NOMO-1 treated with DMSO at 0.1 percent for 48 hours (cell line): ENCODE measurements at regions not wholly inside any gene's neighbourhood (a gene's known extent, or its start where the extent isn't known, plus 50 kb on each side); places are given as distances from the start of the nearest gene placed in this dataset.
A peak's percentile ranks its signal among the peaks of the same experiment; 100 is the strongest.

Source experiments
- DNase-seq: peaks from one replicate; lab custom pipeline; 2025; ENCODE audit not compliant: unreplicated experiment; lab: John Stamatoyannopoulos, UW

DNA sequence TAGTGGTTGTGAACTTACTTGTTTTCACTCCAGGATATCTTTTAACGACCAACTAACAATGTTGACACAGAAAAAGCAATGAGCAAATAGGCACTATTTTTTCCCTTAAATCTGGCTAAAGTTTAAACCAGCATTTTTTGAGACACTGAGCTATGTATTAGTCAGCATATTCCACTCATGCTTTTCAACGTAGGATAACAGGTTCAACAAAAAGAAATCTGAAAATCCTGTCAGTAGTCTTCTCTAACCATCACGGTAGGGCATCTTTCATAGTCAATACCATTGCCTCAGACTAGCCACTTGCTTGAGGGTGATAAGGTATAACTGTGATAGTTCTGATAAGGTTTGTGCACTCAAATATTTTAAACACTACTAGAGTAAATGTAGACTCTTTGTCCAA lies 1177.3 kb upstream of the NUDT12 start:
- DNase-seq = no peak

GRCh38 chr5:104739503-104739902 lies 1176.9 kb upstream of the NUDT12 start:
- DNase-seq = no peak

- no peak for DNase-seq
Measured at GRCh38 chr5:104736073-104736472, 1173.5 kb upstream of the NUDT12 start.

- no peak for DNase-seq
Measured at GRCh38 chr5:104734046-104734445, 1171.5 kb upstream of the NUDT12 start.

DNA sequence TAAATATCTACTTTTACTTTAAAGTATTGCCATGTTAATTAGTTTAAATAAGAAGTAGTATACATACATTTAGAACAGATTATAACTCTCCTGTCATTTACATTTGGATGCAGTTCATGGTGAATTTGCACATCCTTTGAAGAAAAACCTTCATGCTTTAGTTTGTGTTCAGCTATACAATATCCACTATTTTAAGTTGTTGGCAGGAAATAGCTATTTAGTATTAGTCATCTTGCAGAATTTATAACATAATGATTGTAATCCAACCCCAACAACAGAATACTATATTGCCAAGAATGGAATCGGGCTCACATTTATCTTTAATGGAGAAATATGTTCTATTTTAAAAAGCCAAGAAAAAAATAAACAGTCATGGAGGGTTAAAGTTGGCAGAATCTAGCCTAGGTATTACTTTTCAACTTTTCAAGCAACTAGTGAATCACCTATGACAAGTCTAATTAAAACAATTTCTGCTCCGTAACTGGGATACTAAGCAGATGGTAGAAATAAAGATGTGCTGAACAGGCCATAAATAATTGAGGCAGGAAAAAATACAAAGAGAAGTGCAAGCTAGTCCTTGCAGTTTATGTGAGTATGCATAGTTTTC lies 1170.6 kb upstream of the NUDT12 start:
- no peak for DNase-seq

- DNase-seq = no peak
Measured at GRCh38 chr5:104731331-104731730, 1168.7 kb upstream of the NUDT12 start.

DNA sequence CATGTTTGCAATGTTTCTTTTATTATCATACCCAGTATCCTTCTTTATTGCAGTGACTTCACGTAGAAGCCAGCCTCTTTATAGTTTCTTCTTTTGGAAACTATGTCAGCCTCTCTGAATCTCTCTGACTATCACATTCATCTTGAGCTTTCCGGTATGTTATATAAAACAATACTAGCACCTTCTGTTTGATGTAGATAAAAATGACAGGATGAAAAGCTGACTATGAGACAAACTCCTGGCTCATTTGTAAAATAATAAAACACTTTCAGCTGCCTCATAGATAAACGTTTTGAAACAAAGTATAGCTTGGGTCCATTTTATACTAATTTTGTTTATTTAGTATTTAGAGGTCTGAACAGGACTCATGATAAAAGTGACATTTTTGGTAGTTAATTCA lies 1145.4 kb upstream of the NUDT12 start:
- DNase-seq = no peak

DNA sequence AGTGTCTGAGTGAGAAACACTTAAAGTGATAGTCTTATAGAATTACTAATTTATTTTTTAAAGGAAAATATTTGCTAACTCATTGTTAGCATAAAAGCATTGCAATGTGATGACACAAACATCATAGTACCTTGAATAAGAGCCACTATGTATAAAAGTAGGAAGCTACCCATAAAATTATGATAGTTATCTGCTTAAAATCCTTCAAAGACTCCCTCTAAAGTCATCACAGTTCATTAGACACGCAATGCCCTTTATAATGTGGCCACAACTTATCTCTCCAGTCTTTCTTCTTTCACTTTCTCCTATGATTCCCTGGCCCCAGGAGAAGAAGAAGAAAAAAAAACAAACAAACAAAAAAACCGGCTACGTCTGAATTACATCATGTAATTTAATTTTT lies 1144.0 kb upstream of the NUDT12 start:
- DNase-seq = no peak

DNA sequence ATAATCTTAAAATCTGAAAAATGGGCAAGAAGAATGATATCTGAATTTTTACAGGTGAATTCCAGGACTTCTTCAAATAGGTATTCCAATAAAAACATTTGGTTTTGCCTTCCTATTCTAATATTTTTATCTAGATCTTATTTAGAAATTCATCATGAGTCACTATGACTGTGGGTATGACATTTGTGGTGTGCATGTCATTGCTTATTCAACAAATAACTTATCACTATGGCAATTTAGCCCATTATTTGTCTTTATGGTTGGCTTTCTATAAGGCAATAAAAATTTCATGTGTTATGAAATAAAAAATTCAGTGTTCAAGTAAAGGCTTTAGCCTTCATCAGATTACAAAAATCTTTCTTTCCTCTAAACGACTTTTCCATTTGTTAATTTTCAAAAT lies 1139.6 kb upstream of the NUDT12 start:
- no peak for DNase-seq

GRCh38 chr5:104699438-104699837 lies 1136.8 kb upstream of the NUDT12 start:
- DNase-seq = no peak

DNA sequence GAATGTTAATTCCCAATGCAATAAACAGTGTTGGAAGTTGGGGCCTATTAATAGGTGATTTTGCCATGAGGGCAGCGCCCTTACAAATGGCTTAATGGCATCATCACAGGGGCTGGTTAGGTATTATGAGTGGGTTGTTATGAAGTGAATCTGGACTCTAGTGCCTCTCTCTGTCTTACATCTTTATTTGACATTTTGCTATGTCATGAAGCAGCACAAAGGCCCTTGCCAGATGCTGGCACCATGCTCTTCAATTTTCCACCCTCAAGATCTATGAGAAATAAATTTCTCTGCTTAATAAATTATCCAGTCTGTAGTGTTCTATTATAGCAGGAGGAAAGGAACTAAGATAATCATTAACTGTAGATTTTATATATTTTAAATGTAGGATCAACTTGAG lies 1098.7 kb upstream of the NUDT12 start:
- DNase-seq = no peak

- no peak for DNase-seq
Measured at GRCh38 chr5:104659497-104659896, 1096.9 kb upstream of the NUDT12 start.

DNA sequence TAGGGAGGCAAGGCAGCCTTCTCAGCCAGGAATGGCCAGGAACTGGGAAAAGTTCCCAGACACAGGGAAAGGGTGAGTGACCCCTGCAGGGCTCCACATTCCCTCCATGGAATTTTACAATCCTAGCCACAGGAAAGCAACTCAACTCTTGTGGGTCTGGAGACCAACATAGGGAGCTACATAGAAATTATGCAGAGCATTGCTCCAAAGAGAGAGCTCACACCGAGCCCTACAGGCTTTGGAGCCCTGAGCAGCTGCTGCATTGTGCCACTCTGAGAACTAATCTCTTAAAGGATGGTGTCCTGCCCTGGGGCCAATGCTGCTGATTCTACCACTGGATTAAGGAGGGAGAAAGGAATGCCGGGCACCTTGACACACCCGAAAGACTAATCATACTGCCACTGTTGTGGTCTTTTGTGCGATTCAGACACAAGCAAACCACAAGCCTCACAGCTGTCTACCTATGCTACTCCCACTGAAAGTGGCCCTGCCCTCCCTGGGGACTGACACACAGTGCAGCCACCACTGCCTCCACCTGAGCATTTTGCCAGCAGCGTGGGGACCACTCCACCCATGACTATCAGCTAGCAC lies 1089.8 kb upstream of the NUDT12 start:
- no peak for DNase-seq

- no peak for DNase-seq
Measured at GRCh38 chr5:104650313-104651055, 1087.9 kb upstream of the NUDT12 start.

- no peak for DNase-seq
Measured at GRCh38 chr5:104646416-104646815, 1083.8 kb upstream of the NUDT12 start.

DNA sequence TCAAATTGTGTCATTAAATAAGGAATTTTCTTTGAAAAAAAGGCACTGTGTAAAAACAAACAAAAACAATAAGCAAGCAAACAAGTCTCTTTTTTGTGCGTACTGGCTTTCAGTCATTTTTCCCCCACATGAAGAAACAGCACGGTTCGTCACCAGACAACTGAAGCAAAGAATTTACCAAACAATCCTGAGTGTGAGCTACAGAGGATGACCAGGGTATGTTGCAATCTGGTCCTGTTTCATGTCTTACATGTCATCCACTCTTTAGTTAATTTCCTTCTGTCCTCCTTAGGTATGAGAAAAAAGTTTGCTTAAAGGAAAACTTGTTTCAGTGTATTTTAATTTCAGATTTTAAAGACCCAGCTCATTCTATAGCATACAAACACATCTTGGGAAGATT lies 1080.7 kb upstream of the NUDT12 start:
- no peak for DNase-seq

DNA sequence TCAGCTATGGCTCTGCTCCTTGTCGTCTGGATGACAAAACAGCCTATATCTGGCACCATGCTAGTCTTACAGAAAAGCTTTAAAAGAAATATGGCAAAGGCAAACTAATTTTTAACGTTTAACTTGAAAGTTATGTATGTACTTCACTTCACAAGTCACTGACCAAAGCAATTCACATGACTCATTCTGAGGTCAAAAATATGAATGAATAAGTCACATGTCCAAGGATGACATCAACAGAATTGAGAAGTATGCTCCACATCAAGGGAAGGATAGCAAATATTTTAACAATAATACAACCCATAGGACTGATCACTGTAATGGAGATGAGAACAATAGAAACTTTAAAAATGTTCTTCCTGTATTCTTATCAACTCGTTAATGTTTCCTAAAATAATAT lies 1072.6 kb upstream of the NUDT12 start:
- no peak for DNase-seq

- peak; percentile 44 for DNase-seq
Measured at GRCh38 chr5:104628911-104629310, 1066.3 kb upstream of the NUDT12 start.

- no peak for DNase-seq
Measured at GRCh38 chr5:104626122-104626521, 1063.5 kb upstream of the NUDT12 start.

- DNase-seq = no peak
Measured at GRCh38 chr5:104612005-104612404, 1049.4 kb upstream of the NUDT12 start.

DNA sequence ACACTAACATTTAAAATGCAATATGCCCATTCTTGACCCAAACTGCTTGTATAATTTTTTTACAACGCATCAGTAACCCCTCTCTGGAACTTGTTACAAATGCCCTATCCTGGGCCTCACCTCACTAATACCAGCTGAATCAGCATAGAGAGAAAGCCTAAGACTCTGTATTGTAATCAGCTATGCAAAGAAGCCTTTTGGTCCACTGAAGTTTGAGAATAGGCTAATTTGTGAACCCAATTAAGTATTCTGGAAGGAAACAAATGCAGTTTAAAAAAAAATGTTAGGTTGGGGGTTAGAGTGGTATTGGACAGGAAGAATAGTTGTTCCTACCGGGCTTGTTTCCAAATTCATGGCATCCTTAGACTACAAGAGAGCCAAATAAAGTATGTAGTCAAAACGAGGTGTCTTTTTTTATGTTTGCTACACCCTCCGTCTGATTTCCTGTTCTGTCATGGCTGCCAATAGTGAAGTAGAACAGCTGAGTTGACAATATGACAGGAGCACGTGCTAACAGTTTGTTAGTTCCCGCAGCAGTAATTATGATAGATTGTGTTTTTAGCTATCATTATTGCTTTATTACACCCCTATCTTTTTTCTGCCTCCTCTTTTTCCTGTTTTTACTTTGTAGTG lies 1048.7 kb upstream of the NUDT12 start:
- DNase-seq = no peak

DNA sequence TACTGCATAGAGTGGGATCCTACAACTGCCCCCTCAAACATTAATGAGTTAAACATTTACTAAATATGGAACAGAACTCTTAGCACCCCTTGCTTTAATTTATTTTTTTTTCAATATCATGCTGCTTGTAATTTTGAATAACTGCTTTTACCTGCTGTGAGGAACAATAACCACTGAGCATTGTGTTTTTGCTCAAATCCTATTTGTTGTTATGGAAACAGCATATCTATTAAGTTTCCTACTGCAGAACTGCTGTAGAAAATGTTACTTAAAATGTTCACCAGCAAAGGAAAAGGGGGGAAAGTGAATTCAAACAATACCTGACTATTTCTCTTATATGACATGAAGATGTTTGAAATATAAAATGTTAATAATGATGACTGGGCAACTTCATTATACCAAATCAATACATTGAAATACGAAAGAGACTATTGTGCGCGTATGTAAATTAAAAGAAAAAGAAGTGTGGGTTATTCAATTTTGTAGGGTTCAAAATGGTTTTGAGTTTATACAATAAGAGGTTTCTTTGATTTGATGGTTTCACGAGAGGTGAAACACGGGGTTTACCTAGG lies 1043.8 kb upstream of the NUDT12 start:
- no peak for DNase-seq
